Aorta (tissue), 5 donors: ENCODE measurements at regions not wholly inside any gene's neighbourhood (a gene's known extent, or its start where the extent isn't known, plus 50 kb on each side); places are given as distances from the start of the nearest gene placed in this dataset.
"Not testable (repeated sequence)": the region's sequence is repeated elsewhere in the genome, so short reads cannot be mapped to it uniquely, and the experiment has no call there.

Source experiments
- ATAC-seq: fragments of 200-7000 bp; cut with Tn5 transposase; one replicate; pipeline ENCODE4 v1.9.1; 2022; ENCODE audit warnings: moderate library complexity; ENCODE audit not compliant: low FRiP score
- DNase-seq, 2 donors: peaks; one replicate each; pipeline ENCODE4 v3.0.0-alpha.2; 2020
- H3K27ac ChIP-seq, 2 donors: one replicate each; pipeline ENCODE4 v1.5.1; 2013; ENCODE audit warnings: low read length in 2 of 2, mild to moderate bottlenecking in 2 of 2, moderate library complexity in 2 of 2, control low read depth in 1 of 2, inconsistent platforms in 1 of 2, low read depth in 1 of 2
- H3K27me3 ChIP-seq, 2 donors: one replicate each; pipeline ENCODE4 v1.6.1; 2013; ENCODE audit warnings: control low read depth in 1 of 2, low read length in 1 of 2, mild to moderate bottlenecking in 1 of 2, moderate library complexity in 1 of 2; ENCODE audit not compliant: insufficient read depth in 2 of 2, control insufficient read depth in 1 of 2
- H3K36me3 ChIP-seq, 2 donors: one replicate each; pipeline ENCODE4 v1.6.1; 2013; ENCODE audit warnings: control low read depth in 1 of 2, low read length in 1 of 2, mild to moderate bottlenecking in 1 of 2; ENCODE audit not compliant: insufficient read depth in 2 of 2, control insufficient read depth in 1 of 2
- H3K4me1 ChIP-seq, 2 donors: one replicate each; pipeline ENCODE4 v1.6.1; 2013; ENCODE audit warnings: low read length in 2 of 2, control low read depth in 1 of 2, mild to moderate bottlenecking in 1 of 2, moderate library complexity in 1 of 2; ENCODE audit not compliant: insufficient read depth in 2 of 2, control insufficient read depth in 1 of 2
- H3K4me3 ChIP-seq, 2 donors: one replicate each; pipeline ENCODE4 v1.5.1; 2013; ENCODE audit warnings: low read length in 2 of 2, control low read depth in 1 of 2, mild to moderate bottlenecking in 1 of 2
- H3K9me3 ChIP-seq: one replicate; pipeline ENCODE4 v1.6.1; 2013; ENCODE audit warnings: mild to moderate bottlenecking, low read length; ENCODE audit not compliant: control insufficient read depth
- WGBS, 2 donors: extraction: QIAGEN DNeasy Blood & Tissue Kit; methylation state at CpG; one replicate each; pipeline ENCODE4 v1.1.7; 2013; 5-methylcytosine and 5-hydroxymethylcytosine counted together
- intact Hi-C, 2 donors: fragments of 100-400 bp; cut with DNase I; formaldehyde crosslinking; loops; one replicate each; pipeline versions ENCODE4 v1.14.2 to v1.15.0; 2022
- donor health status: healthy with polysubstance abuse.
- donor health status: Bipolar disorder and iron deficiency.
- donor health status: DM: no; HTN: no; CAD: no.
- donor health status: DM: no; HTN: no; CAD: no.
- donor health status: DM: yes; HTN: yes; CAD: no.

- H3K4me1 ChIP-seq, DNase-seq, H3K4me3 ChIP-seq, H3K27me3 ChIP-seq, H3K9me3 ChIP-seq, H3K36me3 ChIP-seq, intact Hi-C loops, H3K27ac ChIP-seq, ATAC-seq: not testable (repeated sequence)
- WGBS, 2 donors: 3% methylated on average over 5 of the region's 6 CpGs; no CpG with 5 or more reads in 1 of the 2 donors
Measured at GRCh38 chr9:61953108-61953507, 763.3 kb downstream of the SPATA31A7 start.

- intact Hi-C loops, DNase-seq: not testable (repeated sequence)
Measured at GRCh38 chr9:61971635-61972034, 781.8 kb downstream of the SPATA31A7 start.

GRCh38 chr9:61974501-61974900 lies 784.7 kb downstream of the SPATA31A7 start:
- intact Hi-C loops, H3K9me3 ChIP-seq, ATAC-seq, H3K27me3 ChIP-seq, H3K4me1 ChIP-seq, H3K4me3 ChIP-seq, H3K36me3 ChIP-seq, H3K27ac ChIP-seq: not testable (repeated sequence)
- 89 to 90% methylated on average over 3 to 5 of the region's 9 CpGs for WGBS, 2 donors
- DNase-seq: peak in 1 of 2 donors; percentile 25

More at GRCh38 chr9:61971635-61972034, 781.8 kb downstream of the SPATA31A7 start:
- not testable (repeated sequence) for H3K9me3 ChIP-seq, ATAC-seq, H3K4me3 ChIP-seq, H3K27ac ChIP-seq, H3K36me3 ChIP-seq, H3K27me3 ChIP-seq, H3K4me1 ChIP-seq
- WGBS, 2 donors: 83 to 87% methylated on average over 7 to 8 of the region's 9 CpGs

- intact Hi-C loops: not testable (repeated sequence)
Measured at GRCh38 chr9:61976318-61976717, 786.5 kb downstream of the SPATA31A7 start.

GRCh38 chr9:61982727-61983126 lies 792.9 kb downstream of the SPATA31A7 start:
- H3K27ac ChIP-seq, H3K27me3 ChIP-seq, H3K9me3 ChIP-seq, H3K4me3 ChIP-seq, H3K4me1 ChIP-seq, H3K36me3 ChIP-seq, intact Hi-C loops, ATAC-seq: not testable (repeated sequence)
- 90% methylated on average over 13 to 15 of the region's 16 CpGs for WGBS, 2 donors
- peak; percentile 9 to 28 for DNase-seq

More at GRCh38 chr9:61976318-61976717, 786.5 kb downstream of the SPATA31A7 start:
- H3K27ac ChIP-seq, DNase-seq, H3K4me1 ChIP-seq, H3K36me3 ChIP-seq, H3K27me3 ChIP-seq, H3K9me3 ChIP-seq, H3K4me3 ChIP-seq, ATAC-seq: not testable (repeated sequence)
- 69 to 73% methylated on average over 3 to 6 of the region's 15 CpGs for WGBS, 2 donors

- ATAC-seq, H3K27ac ChIP-seq, intact Hi-C loops: not testable (repeated sequence)
Measured at GRCh38 chr9:61983441-61983840, 793.6 kb downstream of the SPATA31A7 start.

GRCh38 chr9:61983954-61984353 lies 794.1 kb downstream of the SPATA31A7 start:
- ATAC-seq, H3K27ac ChIP-seq, H3K27me3 ChIP-seq, intact Hi-C loops, H3K4me1 ChIP-seq, H3K36me3 ChIP-seq, H3K9me3 ChIP-seq, H3K4me3 ChIP-seq: not testable (repeated sequence)
- peak; percentile 18 to 49 for DNase-seq
- WGBS, 2 donors: 78 to 81% methylated on average over 8 to 9 of the region's 9 CpGs

More at GRCh38 chr9:61983441-61983840, 793.6 kb downstream of the SPATA31A7 start:
- not testable (repeated sequence) for H3K4me3 ChIP-seq, DNase-seq, H3K4me1 ChIP-seq, H3K27me3 ChIP-seq, H3K36me3 ChIP-seq, H3K9me3 ChIP-seq
- 38 to 67% methylated on average over 1 of the region's 8 CpGs for WGBS, 2 donors

- H3K27me3 ChIP-seq, intact Hi-C loops, H3K9me3 ChIP-seq, ATAC-seq, H3K4me1 ChIP-seq, H3K27ac ChIP-seq, H3K4me3 ChIP-seq, H3K36me3 ChIP-seq: not testable (repeated sequence)
- peak; percentile 9 to 43 for DNase-seq
- WGBS, 2 donors: 85 to 88% methylated on average over 5 of the region's 5 CpGs
Measured at GRCh38 chr9:61984513-61984912, 794.7 kb downstream of the SPATA31A7 start.

GRCh38 chr9:61992110-61992509 lies 802.3 kb downstream of the SPATA31A7 start:
- H3K4me1 ChIP-seq, H3K27ac ChIP-seq, ATAC-seq, H3K27me3 ChIP-seq, intact Hi-C loops, H3K36me3 ChIP-seq, DNase-seq, H3K4me3 ChIP-seq, H3K9me3 ChIP-seq: not testable (repeated sequence)
- WGBS, 2 donors: 95 to 100% methylated on average over 4 to 5 of the region's 6 CpGs
